HuH-7 (cell line): ENCODE measurements at regions not wholly inside any gene's neighbourhood (a gene's known extent, or its start where the extent isn't known, plus 50 kb on each side); places are given as distances from the start of the nearest gene placed in this dataset.

Source experiments
- DNase-seq: peaks from one replicate; pipeline ENCODE4 v3.0.0; 2011; ENCODE audit warnings: low spot score

- no peak for DNase-seq
These were observed 117.7 kb downstream of the WT1 start for GRCh38 chr11:32317643-32318042.

- no peak for DNase-seq
These were observed 117.0 kb downstream of the WT1 start for GRCh38 chr11:32318071-32319055.

GRCh38 chr11:32323814-32324130 is 111.6 kb downstream of the WT1 start:
- DNase-seq, result no peak

- no peak for DNase-seq
These were observed 110.2 kb downstream of the WT1 start for GRCh38 chr11:32325187-32325586.

- DNase-seq, result no peak
These were observed 109.6 kb downstream of the WT1 start for GRCh38 chr11:32325725-32326124.

- no peak for DNase-seq
These were observed 108.8 kb downstream of the WT1 start for GRCh38 chr11:32326522-32326921.

- DNase-seq, result no peak
These were observed 106.9 kb downstream of the WT1 start for GRCh38 chr11:32328392-32328791.

- DNase-seq, result no peak
These were observed 104.2 kb downstream of the WT1 start for GRCh38 chr11:32331098-32331497.

- DNase-seq, result no peak
These were observed 103.5 kb downstream of the WT1 start for GRCh38 chr11:32331792-32332191.

GRCh38 chr11:32332990-32333319 is 102.4 kb downstream of the WT1 start:
- DNase-seq, result no peak

- peak; percentile 58 for DNase-seq
These were observed 101.9 kb downstream of the WT1 start for GRCh38 chr11:32333320-32333991.

GRCh38 chr11:32334822-32335221 is 100.5 kb downstream of the WT1 start:
- DNase-seq, result no peak
